ENCODE measurements at regions not wholly inside any gene's neighbourhood (a gene's known extent, or its start where the extent isn't known, plus 50 kb on each side); places are given as distances from the start of the nearest gene placed in this dataset.
A peak's percentile ranks its signal among the peaks of the same experiment; 100 is the strongest.

GRCh38 chr20:22770241-22770800, 185.9 kb upstream of the FOXA2 start:
- in situ Hi-C loops (cut with HindIII; ENCODE audit: low pct_ligation_motif_present, low pct_unique_long_range_greater_than_20kb, low sequenced_read_pairs): no loop called here
- no peak for DNase-seq

- in situ Hi-C loops (cut with HindIII; ENCODE audit: low pct_ligation_motif_present, low pct_unique_long_range_greater_than_20kb, low sequenced_read_pairs): no loop called here
- DNase-seq: no peak
Observed at GRCh38 chr20:22771706-22772105, 187.3 kb upstream of the FOXA2 start.

GRCh38 chr20:22773344-22773743, 189.0 kb upstream of the FOXA2 start:
- in situ Hi-C loops (cut with HindIII; ENCODE audit: low pct_ligation_motif_present, low pct_unique_long_range_greater_than_20kb, low sequenced_read_pairs): no loop called here
- peak; percentile 56 for DNase-seq

GRCh38 chr20:22775256-22775655, 190.9 kb upstream of the FOXA2 start:
- no peak for DNase-seq
- in situ Hi-C loops (cut with HindIII; ENCODE audit: low pct_ligation_motif_present, low pct_unique_long_range_greater_than_20kb, low sequenced_read_pairs): no loop called here

GRCh38 chr20:22775671-22776139, 191.3 kb upstream of the FOXA2 start:
- in situ Hi-C loops (cut with HindIII; ENCODE audit: low pct_ligation_motif_present, low pct_unique_long_range_greater_than_20kb, low sequenced_read_pairs): no loop called here

GRCh38 chr20:22776369-22776768, 192.0 kb upstream of the FOXA2 start:
- no peak for DNase-seq
- in situ Hi-C loops (cut with HindIII; ENCODE audit: low pct_ligation_motif_present, low pct_unique_long_range_greater_than_20kb, low sequenced_read_pairs): no loop called here

More at GRCh38 chr20:22775671-22776139, 191.3 kb upstream of the FOXA2 start:
- peak; percentile 64 for DNase-seq

GRCh38 chr20:22779878-22780277, 195.5 kb upstream of the FOXA2 start:
- DNase-seq: no peak
- in situ Hi-C loops (cut with HindIII; ENCODE audit: low pct_ligation_motif_present, low pct_unique_long_range_greater_than_20kb, low sequenced_read_pairs): no loop called here

GRCh38 chr20:22781869-22782268, 197.5 kb upstream of the FOXA2 start:
- DNase-seq: no peak
- in situ Hi-C loops (cut with HindIII; ENCODE audit: low pct_ligation_motif_present, low pct_unique_long_range_greater_than_20kb, low sequenced_read_pairs): no loop called here

- no peak for DNase-seq
- in situ Hi-C loops (cut with HindIII; ENCODE audit: low pct_ligation_motif_present, low pct_unique_long_range_greater_than_20kb, low sequenced_read_pairs): no loop called here
Observed at GRCh38 chr20:22789676-22790075, 205.3 kb upstream of the FOXA2 start.

- in situ Hi-C loops (cut with HindIII; ENCODE audit: low pct_ligation_motif_present, low pct_unique_long_range_greater_than_20kb, low sequenced_read_pairs): no loop called here
- DNase-seq: no peak
Observed at GRCh38 chr20:22791396-22791795, 207.0 kb upstream of the FOXA2 start.

- in situ Hi-C loops (cut with HindIII; ENCODE audit: low pct_ligation_motif_present, low pct_unique_long_range_greater_than_20kb, low sequenced_read_pairs): no loop called here
- DNase-seq: no peak
Observed at GRCh38 chr20:22791877-22792525, 207.6 kb upstream of the FOXA2 start.

- no peak for DNase-seq
- in situ Hi-C loops (cut with HindIII; ENCODE audit: low pct_ligation_motif_present, low pct_unique_long_range_greater_than_20kb, low sequenced_read_pairs): no loop called here
Observed at GRCh38 chr20:22794200-22794599, 209.8 kb upstream of the FOXA2 start.

- DNase-seq: peak; percentile 4
- in situ Hi-C loops (cut with HindIII; ENCODE audit: low pct_ligation_motif_present, low pct_unique_long_range_greater_than_20kb, low sequenced_read_pairs): no loop called here
Observed at GRCh38 chr20:22795433-22795832, 211.1 kb upstream of the FOXA2 start.

- DNase-seq: peak; percentile 88
- in situ Hi-C loops (cut with HindIII; ENCODE audit: low pct_ligation_motif_present, low pct_unique_long_range_greater_than_20kb, low sequenced_read_pairs): no loop called here
Observed at GRCh38 chr20:22795871-22796270, 211.5 kb upstream of the FOXA2 start.

- in situ Hi-C loops (cut with HindIII; ENCODE audit: low pct_ligation_motif_present, low pct_unique_long_range_greater_than_20kb, low sequenced_read_pairs): no loop called here
- peak; percentile 15 for DNase-seq
Observed at GRCh38 chr20:22796469-22797077, 212.2 kb upstream of the FOXA2 start.

GRCh38 chr20:22797103-22797502, 212.7 kb upstream of the FOXA2 start:
- in situ Hi-C loops (cut with HindIII; ENCODE audit: low pct_ligation_motif_present, low pct_unique_long_range_greater_than_20kb, low sequenced_read_pairs): no loop called here

GRCh38 chr20:22799687-22800086, 215.3 kb upstream of the FOXA2 start:
- DNase-seq: no peak
- in situ Hi-C loops (cut with HindIII; ENCODE audit: low pct_ligation_motif_present, low pct_unique_long_range_greater_than_20kb, low sequenced_read_pairs): no loop called here

More at GRCh38 chr20:22797103-22797502, 212.7 kb upstream of the FOXA2 start:
- DNase-seq: no peak

- no peak for DNase-seq
- in situ Hi-C loops (cut with HindIII; ENCODE audit: low pct_ligation_motif_present, low pct_unique_long_range_greater_than_20kb, low sequenced_read_pairs): no loop called here
Observed at GRCh38 chr20:22800129-22800528, 215.8 kb upstream of the FOXA2 start.

GRCh38 chr20:22801528-22801927, 217.2 kb upstream of the FOXA2 start:
- DNase-seq: no peak
- in situ Hi-C loops (cut with HindIII; ENCODE audit: low pct_ligation_motif_present, low pct_unique_long_range_greater_than_20kb, low sequenced_read_pairs): no loop called here

GRCh38 chr20:22802296-22802695, 217.9 kb upstream of the FOXA2 start:
- no peak for DNase-seq
- in situ Hi-C loops (cut with HindIII; ENCODE audit: low pct_ligation_motif_present, low pct_unique_long_range_greater_than_20kb, low sequenced_read_pairs): no loop called here
